ENCODE measurements at regions not wholly inside any gene's neighbourhood (a gene's known extent, or its start where the extent isn't known, plus 50 kb on each side); places are given as distances from the start of the nearest gene placed in this dataset.
"Not testable (repeated sequence)": the region's sequence is repeated elsewhere in the genome, so short reads cannot be mapped to it uniquely, and the experiment has no call there.

DNA sequence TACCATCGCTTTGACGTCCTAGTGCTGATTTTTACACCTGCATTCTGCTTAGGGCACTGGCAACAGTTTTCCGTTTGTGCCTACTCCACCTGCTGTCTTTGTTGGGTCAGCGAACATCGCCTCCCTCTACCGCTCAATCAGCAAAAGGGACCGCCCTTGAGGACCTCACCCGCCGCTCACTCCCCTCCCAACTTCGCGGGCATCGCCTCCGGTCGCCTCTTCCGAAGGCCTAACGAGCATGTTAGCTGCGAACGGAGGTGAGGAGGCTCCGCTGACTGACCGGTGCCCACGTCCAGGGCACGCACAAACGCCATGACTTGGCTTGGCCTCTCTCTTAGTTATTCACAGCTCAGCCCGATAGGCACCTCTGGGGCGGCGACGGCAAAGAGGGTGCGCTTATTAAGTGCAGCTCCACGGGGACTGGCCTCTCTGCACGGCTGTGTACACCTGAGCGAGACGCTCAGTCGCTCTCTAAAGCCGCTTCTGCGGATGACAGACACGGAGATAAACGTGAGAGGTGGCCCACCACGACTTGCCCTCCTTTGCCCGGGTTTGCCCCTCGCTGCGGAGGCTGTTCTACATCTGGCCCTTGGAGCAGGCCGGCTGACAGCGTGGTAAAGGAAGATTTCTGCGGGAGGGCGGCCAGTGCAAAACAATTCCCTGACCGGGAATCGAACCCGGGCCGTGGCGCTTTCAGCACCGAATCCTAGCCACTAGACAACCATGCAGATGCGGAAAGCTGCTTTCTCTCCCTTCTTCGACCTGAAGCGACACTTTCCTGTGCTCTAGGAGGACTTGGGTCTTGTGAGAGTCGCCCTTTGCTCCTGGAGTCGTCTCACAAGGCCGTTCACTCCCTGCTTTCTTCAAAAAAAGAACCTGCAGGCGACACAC lies 81.6 kb upstream of the FCGR1A start:
- DNase-seq, result not testable (repeated sequence)

DNA sequence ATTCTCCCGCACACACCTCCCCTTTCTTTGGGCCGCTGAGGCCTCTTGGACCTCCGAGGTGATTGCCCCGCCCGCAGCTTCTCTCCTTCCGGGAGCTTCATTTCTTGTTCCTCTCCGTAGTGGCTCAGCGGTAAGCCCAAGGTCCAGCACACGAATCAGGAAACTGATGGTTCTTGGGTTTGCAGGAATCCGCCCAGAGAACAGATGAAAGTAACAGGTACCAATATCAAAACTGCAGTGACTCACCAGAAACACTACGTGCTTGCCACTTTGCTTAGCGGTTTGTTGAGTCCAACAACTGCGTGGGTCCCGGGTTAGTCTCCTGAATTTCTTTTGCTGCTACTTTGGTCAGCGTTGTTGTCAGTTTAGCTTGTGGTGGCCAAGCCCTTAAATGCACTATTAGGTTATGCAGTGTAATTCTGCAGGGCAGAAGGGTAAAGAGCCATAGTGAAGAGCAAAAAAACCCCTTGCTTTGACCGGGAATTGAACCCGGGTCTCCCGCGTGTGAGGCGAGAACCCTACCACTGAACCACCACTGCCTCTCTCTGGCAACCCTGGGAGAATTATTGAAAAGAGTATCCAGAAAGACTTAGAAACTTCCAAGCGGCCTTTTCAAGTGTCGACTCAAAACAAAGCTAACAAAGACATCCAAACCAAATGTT lies 74.2 kb upstream of the FCGR1A start:
- DNase-seq, result peak; percentile 37

DNA sequence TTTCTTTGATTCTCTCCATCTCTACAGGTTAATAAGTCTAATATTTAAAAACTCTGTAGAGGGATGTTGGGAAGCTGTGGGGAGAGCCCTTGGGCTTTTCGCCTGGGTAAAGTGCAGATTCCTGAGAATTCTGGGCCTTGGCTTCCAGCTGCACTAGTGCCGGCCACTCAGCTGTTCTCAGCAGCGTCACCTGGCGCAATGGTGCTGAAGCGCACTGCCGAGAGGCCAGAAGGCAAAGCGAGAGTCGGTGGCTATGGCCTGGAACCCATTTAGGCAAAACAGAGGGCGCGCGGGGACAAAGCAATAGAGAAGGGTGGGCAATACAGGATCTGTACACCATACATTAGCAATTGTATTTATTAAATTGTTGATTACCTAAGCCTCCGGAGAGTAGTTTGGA lies 70.8 kb upstream of the FCGR1A start:
- not testable (repeated sequence) for DNase-seq

DNA sequence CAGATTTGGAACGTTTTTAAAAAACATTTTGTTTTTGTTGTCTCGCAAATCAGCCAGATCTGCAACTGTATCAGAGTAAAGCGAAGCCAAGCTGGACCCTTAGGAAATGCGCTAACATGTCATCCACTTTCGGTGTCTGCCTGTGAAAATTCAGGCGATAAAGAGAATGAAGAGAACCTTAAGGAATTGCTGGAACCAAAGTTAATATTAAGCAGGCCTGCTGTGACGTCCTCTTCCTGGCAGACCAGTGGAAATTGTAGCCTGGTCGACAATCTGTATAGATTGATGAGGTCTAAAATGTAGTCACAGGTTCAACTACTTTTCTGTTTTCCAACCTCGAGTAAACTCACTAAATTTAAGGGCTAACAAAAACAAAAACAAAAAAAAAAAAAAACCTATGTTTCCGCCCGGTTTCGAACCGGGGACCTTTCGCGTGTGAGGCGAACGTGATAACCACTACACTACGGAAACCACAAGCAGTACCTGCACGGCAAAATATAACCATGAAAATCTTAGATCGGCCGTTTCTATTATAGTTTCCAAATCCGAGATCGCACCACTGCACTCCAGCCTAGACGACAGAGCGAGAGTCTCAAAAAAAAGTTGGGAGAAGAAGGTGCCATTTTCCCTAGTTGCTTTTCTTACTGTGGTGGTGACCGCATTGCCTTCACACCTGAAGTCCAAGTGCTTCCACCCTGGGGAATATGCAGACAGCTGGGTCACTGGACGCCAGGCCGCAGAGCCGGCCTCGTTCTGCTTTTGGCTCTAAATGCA lies 70.2 kb upstream of the FCGR1A start:
- peak; percentile 34 for DNase-seq

DNA sequence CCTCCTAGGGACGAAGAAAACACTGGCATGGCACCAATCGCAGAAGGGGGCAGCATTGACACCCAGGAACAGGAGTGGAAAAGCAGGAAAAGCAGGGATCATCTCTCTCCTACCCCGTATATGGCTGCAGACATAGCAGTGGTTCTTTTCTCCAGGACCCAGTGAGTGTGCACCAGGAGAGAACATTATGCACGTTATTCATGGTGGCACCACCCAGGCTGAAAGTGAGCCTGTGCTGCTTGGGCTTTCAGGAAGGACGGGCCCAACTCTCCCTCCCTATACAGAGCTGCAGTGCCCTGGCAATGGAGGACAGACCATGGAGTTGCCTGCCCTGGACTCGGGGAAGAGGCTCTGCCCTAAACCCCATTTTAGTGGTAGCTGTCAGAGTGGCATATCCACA lies 69.0 kb upstream of the FCGR1A start:
- DNase-seq, result not testable (repeated sequence)

DNA sequence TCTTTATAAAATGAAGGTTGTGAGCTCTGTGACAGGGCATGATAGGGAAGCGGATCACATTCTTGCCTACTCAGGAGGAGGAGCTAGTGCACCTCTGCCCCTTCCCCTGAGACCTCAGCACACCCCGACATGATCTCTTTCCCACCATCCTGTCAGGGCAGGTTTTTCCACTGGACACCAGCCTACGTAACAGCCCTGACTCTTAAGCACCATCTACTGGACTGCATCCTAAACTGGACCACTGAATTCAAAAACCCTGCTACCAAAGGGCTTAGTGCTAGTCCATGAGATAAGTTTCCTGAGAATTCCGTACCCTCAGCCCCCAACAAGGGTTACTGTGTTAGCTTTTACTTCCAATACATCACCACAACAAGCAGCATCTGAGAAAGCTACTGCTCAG lies 68.5 kb upstream of the FCGR1A start:
- DNase-seq, result not testable (repeated sequence)

DNA sequence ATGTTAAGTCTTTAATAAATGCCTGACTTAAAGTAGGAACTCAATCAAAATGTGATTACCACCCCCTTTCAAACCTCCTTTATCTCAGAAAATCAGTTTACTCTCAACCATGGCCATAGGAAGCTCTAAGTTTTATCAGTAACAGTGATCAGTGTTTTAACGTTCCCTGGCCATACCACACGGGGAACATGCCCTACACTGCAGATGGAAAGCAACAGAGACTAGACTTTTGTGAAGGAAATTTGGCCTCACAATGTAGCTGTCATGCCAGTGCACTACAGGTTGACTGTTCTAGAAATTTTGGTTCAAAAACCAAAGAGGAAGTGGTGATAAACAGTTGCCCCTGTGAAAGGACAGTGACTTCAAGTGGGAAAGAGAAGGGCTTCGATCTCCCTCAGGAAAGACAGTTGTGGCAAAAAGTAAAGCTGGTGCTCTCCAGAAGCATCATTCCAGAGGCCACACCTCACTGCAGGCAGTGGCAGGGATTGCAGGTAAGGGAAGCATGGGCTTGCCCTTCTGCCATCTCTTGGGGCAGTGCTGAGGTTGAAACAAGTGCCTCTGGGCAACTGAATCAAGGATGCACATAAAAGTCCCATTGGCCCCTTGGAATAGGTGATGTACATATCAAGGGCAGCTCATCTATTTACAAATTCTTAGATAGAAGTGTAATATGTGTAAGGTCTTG lies 57.7 kb upstream of the FCGR1A start:
- not testable (repeated sequence) for DNase-seq

DNA sequence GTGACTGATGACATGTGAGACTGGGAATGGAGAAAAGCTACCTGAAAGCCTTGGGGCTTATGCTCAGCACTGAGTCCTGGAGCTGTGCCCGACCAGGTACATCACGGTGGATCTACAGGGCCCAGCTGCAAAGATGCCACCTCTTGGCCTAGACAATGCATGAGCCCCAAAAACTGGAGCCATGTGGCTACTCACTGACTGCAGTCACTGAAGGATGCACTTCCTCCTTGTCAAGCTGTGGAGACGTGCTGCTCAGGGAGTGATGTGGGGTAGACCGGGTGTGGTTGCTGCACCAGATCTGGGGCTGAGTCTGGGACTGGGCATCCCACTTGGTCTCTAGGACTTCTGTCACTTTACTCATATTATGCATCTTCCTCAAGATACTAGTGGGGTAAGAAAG lies 55.8 kb upstream of the FCGR1A start:
- not testable (repeated sequence) for DNase-seq

DNA sequence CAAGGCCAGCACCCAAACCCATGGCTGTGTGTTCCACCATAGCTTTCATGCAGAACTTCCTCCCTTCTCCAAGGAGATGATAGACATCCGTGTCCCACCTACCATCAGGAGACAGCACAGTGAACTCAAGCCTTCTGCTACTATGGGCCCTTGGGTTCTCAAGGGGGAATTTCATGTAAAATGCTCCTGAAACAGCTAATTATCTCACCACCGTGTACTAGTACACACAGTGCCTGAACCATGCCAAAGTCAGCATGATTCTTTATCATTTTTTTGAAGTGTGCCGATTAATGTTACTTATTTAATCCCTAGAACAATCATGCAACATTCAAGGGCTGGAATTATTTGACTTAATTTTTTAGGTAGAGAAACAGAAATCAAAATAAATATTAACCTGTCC lies 53.9 kb upstream of the FCGR1A start:
- not testable (repeated sequence) for DNase-seq

Data from HCEC 1CT (cell line).